Mesothelial cell of epicardium (in vitro differentiated cells): ENCODE measurements at regions not wholly inside any gene's neighbourhood (a gene's known extent, or its start where the extent isn't known, plus 50 kb on each side); places are given as distances from the start of the nearest gene placed in this dataset.

Experiments used
- DNase-seq, 2 experiments: peaks; one replicate each; pipeline ENCODE4 v3.0.0; 2021; ENCODE audit warnings: low spot score in 2 of 2; ENCODE audit not compliant: unreplicated experiment in 2 of 2
- H3K27ac Mint-ChIP-seq: 2 replicates; pipeline ENCODE4 v1.8.0; 2021; ENCODE audit warnings: mixed read lengths
- H3K27me3 Mint-ChIP-seq: 2 replicates; pipeline ENCODE4 v1.8.0; 2021; ENCODE audit warnings: low read depth, mixed read lengths
- H3K36me3 Mint-ChIP-seq: 2 replicates; pipeline ENCODE4 v1.8.0; 2021; ENCODE audit warnings: mixed read lengths
- H3K4me1 Mint-ChIP-seq: 2 replicates; pipeline ENCODE4 v1.8.0; 2021; ENCODE audit warnings: mixed read lengths
- H3K4me3 Mint-ChIP-seq: 2 replicates; pipeline ENCODE4 v1.8.0; 2021; ENCODE audit warnings: mild to moderate bottlenecking, moderate library complexity, mixed read lengths
- H3K9me3 Mint-ChIP-seq: 2 replicates; pipeline ENCODE4 v1.8.0; 2021; ENCODE audit warnings: mixed read lengths
- TF ChIP-seq, protein P1 (sequence below): fragments of 200-600 bp; sonication (generic); IDR thresholded peaks from one replicate; pipeline ENCODE4 v1.5.0; 2021; ENCODE audit warnings: antibody characterized with exemption; ENCODE audit not compliant: unreplicated experiment

DNA sequence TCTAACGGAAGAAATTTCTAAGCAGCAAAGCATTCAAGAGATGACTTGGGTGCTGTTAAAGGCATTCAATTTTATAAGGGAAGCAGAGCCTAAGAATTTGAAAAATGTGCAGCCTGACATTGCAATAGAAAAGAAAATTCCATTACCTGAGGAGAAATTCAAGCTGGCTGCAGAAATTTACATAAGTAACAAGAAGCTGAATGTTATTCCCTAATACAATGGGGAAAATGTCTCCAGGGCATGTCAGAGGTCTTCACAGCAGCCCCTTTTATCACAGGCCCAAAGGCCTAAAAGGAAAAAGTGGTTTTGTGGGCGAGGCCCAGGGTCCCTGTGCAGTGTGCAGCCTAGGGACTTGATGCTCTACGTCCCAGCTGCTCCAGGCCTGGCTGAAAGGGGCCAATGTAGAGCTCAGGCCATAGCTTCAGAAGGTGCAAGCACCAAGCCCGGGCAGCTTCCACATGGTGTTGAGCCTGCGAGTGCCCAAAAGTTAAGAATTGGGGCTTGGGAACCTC lies 306.7 kb downstream of the RDH14 start:
- no peaks in the 10 kb centered on the region for H3K4me1 Mint-ChIP-seq
- TF ChIP-seq, protein P1, sequence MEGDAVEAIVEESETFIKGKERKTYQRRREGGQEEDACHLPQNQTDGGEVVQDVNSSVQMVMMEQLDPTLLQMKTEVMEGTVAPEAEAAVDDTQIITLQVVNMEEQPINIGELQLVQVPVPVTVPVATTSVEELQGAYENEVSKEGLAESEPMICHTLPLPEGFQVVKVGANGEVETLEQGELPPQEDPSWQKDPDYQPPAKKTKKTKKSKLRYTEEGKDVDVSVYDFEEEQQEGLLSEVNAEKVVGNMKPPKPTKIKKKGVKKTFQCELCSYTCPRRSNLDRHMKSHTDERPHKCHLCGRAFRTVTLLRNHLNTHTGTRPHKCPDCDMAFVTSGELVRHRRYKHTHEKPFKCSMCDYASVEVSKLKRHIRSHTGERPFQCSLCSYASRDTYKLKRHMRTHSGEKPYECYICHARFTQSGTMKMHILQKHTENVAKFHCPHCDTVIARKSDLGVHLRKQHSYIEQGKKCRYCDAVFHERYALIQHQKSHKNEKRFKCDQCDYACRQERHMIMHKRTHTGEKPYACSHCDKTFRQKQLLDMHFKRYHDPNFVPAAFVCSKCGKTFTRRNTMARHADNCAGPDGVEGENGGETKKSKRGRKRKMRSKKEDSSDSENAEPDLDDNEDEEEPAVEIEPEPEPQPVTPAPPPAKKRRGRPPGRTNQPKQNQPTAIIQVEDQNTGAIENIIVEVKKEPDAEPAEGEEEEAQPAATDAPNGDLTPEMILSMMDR, result no peak
- no peak for DNase-seq
- no peak overlapping the region for H3K4me3 Mint-ChIP-seq
- no peaks in the 10 kb centered on the region for H3K36me3 Mint-ChIP-seq
- no peak overlapping the region for H3K27ac Mint-ChIP-seq
- H3K9me3 Mint-ChIP-seq, result peaks cover 31% of the 10 kb centered on the region
- no peaks in the 10 kb centered on the region for H3K27me3 Mint-ChIP-seq

- Mint-ChIP-seq H3K36me3 (no peaks in the 10 kb centered on the region), H3K4me3 (no peak overlapping the region), H3K27me3 (no peaks in the 10 kb centered on the region), H3K27ac (no peak overlapping the region), H3K4me1 (no peaks in the 10 kb centered on the region), H3K9me3 (peaks cover 23% of the 10 kb centered on the region)
- DNase-seq, result no peak
- TF ChIP-seq, protein P1, result no peak
Observed at GRCh38 chr2:18251486-18251885, 309.0 kb downstream of the RDH14 start.

GRCh38 chr2:18247282-18248110 lies 313.0 kb downstream of the RDH14 start:
- no peak for DNase-seq
- H3K27ac Mint-ChIP-seq, result no peak overlapping the region
- TF ChIP-seq, protein P1, result no peak
- H3K36me3 Mint-ChIP-seq, result no peaks in the 10 kb centered on the region
- no peaks in the 10 kb centered on the region for H3K27me3 Mint-ChIP-seq
- H3K4me3 Mint-ChIP-seq, result no peak overlapping the region
- no peaks in the 10 kb centered on the region for H3K4me1 Mint-ChIP-seq
- peaks cover 3% of the 10 kb centered on the region for H3K9me3 Mint-ChIP-seq

DNA sequence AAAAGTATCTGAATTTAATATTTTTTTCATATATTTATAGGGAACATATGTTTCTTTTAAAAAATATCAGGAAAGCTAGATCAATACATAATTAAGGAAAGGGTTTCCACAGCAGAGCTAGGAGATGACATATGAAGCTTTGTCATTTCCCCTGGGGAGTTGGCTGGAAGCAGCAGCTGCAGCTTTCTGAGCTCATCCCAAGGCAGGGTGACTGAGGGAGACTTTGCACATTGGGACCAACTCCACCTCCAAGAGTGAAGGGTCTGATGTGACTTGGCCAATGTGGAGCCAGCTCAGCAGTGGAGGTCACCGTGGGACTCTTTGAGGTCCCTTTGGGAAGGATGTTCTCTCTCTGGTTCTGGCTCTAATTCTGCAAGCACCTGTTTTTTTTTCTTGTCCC lies 315.1 kb downstream of the RDH14 start:
- TF ChIP-seq, protein P1, result no peak
- H3K27ac Mint-ChIP-seq, result no peak overlapping the region
- H3K27me3 Mint-ChIP-seq, result no peaks in the 10 kb centered on the region
- no peaks in the 10 kb centered on the region for H3K4me1 Mint-ChIP-seq
- no peaks in the 10 kb centered on the region for H3K36me3 Mint-ChIP-seq
- no peak for DNase-seq
- H3K4me3 Mint-ChIP-seq, result no peak overlapping the region
- H3K9me3 Mint-ChIP-seq, result peaks cover 3% of the 10 kb centered on the region

DNA sequence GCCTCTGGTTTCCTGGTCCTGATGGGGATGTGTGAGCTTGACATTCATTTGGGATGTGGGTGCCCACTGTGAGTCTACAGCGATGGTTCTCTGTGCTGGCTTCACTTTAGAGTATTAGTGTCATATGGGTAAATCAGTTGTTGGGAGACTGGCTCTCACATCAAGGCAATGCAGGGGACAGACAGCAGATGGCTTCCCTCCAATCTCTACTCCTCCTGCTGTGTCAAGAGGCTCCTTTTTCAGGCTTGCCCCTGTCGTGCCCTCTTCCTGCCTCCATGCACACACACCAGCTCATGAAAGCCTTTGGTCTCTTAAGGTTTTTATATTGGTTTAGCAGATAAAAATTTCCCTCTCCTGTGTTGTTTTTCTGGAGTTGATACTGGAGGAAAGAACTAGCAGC lies 315.6 kb downstream of the RDH14 start:
- DNase-seq, result no peak
- Mint-ChIP-seq H3K27me3 (no peaks in the 10 kb centered on the region), H3K27ac (no peak overlapping the region), H3K4me1 (no peaks in the 10 kb centered on the region), H3K9me3 (peaks cover 3% of the 10 kb centered on the region), H3K4me3 (no peak overlapping the region), H3K36me3 (no peaks in the 10 kb centered on the region)
- TF ChIP-seq, protein P1, result no peak
